ENCODE measurements at regions not wholly inside any gene's neighbourhood (a gene's known extent, or its start where the extent isn't known, plus 50 kb on each side); places are given as distances from the start of the nearest gene placed in this dataset.

DNA sequence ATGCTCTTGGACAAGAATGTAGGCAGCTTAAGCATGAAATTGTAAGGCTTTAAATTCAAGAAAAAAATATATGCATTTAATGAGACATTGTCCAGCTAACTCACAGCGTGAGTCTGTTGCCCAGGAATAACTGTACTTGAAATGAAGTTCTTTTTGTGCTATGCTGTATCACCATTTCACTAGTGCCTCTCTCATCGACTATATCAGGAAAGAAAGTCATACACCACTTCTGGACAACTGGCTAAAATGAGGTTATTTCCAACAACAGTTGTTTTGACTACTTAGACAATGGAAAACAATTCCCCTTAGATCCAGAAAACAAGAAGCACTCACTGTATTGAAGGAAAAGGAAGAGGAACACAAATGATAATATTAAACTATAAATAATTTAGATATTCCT is 251.8 kb downstream of the CRPPA start:
- TF ChIP-seq EZH2 (IDR thresholded peaks at IDR 0.05; ENCODE audit: borderline replicate concordance, low read depth, low read length, severe bottlenecking): no peak
- TF ChIP-seq, protein P1, sequence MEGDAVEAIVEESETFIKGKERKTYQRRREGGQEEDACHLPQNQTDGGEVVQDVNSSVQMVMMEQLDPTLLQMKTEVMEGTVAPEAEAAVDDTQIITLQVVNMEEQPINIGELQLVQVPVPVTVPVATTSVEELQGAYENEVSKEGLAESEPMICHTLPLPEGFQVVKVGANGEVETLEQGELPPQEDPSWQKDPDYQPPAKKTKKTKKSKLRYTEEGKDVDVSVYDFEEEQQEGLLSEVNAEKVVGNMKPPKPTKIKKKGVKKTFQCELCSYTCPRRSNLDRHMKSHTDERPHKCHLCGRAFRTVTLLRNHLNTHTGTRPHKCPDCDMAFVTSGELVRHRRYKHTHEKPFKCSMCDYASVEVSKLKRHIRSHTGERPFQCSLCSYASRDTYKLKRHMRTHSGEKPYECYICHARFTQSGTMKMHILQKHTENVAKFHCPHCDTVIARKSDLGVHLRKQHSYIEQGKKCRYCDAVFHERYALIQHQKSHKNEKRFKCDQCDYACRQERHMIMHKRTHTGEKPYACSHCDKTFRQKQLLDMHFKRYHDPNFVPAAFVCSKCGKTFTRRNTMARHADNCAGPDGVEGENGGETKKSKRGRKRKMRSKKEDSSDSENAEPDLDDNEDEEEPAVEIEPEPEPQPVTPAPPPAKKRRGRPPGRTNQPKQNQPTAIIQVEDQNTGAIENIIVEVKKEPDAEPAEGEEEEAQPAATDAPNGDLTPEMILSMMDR (IDR thresholded peaks at IDR 0.05; ENCODE audit: borderline replicate concordance, extremely low read depth, low read length, poor library complexity, severe bottlenecking): no peak
